ENCODE measurements at regions not wholly inside any gene's neighbourhood (a gene's known extent, or its start where the extent isn't known, plus 50 kb on each side); places are given as distances from the start of the nearest gene placed in this dataset.

DNA sequence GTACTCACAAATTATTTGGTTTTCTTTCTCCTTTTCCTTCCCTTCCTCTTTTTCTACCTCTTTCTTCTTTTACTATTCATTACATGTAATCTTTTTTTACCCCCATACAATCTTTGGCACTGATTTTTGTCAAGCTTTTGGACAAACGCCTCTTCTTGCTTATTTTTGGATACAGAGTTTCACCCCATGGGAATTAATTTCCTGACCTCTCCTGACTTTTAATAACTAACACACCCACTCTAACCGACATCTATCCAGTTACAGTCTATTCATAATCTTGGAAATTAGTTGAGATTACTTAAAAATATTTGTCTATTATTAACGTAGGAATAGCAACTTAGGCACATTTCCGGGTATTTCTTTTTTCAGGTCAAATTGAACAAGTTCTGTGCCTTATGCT lies 101.2 kb downstream of the HDGFL1 start:
- no peak for TF ChIP-seq CEBPB (IDR thresholded peaks at IDR 0.05; ENCODE audit: low read depth, low read length)
- TF ChIP-seq, protein P1, sequence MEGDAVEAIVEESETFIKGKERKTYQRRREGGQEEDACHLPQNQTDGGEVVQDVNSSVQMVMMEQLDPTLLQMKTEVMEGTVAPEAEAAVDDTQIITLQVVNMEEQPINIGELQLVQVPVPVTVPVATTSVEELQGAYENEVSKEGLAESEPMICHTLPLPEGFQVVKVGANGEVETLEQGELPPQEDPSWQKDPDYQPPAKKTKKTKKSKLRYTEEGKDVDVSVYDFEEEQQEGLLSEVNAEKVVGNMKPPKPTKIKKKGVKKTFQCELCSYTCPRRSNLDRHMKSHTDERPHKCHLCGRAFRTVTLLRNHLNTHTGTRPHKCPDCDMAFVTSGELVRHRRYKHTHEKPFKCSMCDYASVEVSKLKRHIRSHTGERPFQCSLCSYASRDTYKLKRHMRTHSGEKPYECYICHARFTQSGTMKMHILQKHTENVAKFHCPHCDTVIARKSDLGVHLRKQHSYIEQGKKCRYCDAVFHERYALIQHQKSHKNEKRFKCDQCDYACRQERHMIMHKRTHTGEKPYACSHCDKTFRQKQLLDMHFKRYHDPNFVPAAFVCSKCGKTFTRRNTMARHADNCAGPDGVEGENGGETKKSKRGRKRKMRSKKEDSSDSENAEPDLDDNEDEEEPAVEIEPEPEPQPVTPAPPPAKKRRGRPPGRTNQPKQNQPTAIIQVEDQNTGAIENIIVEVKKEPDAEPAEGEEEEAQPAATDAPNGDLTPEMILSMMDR (conservative IDR thresholded peaks at IDR 0.05; ENCODE audit: low read depth, low read length), result no peak
- no peak for TF ChIP-seq POLR2A (IDR thresholded peaks at IDR 0.05; ENCODE audit: low read depth, low read length)
- TF ChIP-seq RFX5 (IDR thresholded peaks at IDR 0.05; ENCODE audit: low read depth, low read length), result no peak
- no peak for TF ChIP-seq SMC3 (IDR thresholded peaks at IDR 0.05; ENCODE audit: low read depth, low read length)
- TF ChIP-seq MXI1 (IDR thresholded peaks at IDR 0.05; ENCODE audit: borderline replicate concordance, low read depth, low read length), result no peak
- TF ChIP-seq MAZ (IDR thresholded peaks at IDR 0.05; ENCODE audit: borderline replicate concordance, low read depth, low read length), result no peak
- TF ChIP-seq MAFK (IDR thresholded peaks at IDR 0.05; ENCODE audit: low read depth, low read length), result no peak
- TF ChIP-seq, protein P2, sequence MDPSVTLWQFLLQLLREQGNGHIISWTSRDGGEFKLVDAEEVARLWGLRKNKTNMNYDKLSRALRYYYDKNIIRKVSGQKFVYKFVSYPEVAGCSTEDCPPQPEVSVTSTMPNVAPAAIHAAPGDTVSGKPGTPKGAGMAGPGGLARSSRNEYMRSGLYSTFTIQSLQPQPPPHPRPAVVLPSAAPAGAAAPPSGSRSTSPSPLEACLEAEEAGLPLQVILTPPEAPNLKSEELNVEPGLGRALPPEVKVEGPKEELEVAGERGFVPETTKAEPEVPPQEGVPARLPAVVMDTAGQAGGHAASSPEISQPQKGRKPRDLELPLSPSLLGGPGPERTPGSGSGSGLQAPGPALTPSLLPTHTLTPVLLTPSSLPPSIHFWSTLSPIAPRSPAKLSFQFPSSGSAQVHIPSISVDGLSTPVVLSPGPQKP (IDR thresholded peaks at IDR 0.05; ENCODE audit: borderline replicate concordance, low read depth, low read length), result no peak
- TF ChIP-seq BHLHE40 (IDR thresholded peaks at IDR 0.05; ENCODE audit: low read depth, low read length), result no peak
- no peak for TF ChIP-seq RAD21 (IDR thresholded peaks at IDR 0.05; ENCODE audit: low read length)
